Stromal cell of bone marrow (primary cell): ENCODE measurements at regions not wholly inside any gene's neighbourhood (a gene's known extent, or its start where the extent isn't known, plus 50 kb on each side); places are given as distances from the start of the nearest gene placed in this dataset.
"Not testable (repeated sequence)": the region's sequence is repeated elsewhere in the genome, so short reads cannot be mapped to it uniquely, and the experiment has no call there.

ENCODE experiments used
- DNase-seq: peaks from one replicate; pipeline ENCODE4 v3.0.0-alpha.2; 2012; ENCODE audit warnings: low read depth

- peak; percentile 0 for DNase-seq
Observed at GRCh38 chr10:64733980-64734379, 1212.8 kb downstream of the REEP3 start.

DNA sequence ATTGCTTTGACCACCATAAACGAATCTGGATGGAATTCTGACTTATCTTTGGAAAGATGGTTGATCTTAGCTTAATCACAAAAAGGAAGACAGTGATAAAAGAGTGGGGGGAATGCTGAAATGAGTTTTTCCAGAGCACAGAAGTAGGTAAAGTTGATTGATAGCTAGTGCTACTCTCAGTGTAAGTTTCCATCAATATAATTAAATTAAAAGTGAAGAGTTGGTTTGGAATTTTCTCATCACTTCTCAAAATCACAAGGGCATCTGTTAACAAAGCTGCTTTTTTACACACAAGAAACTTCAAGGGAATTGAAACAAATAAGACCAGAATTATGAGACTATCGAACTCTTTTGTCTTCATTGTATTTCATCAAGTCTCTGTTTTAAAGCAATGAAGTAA is 1217.3 kb downstream of the REEP3 start:
- no peak for DNase-seq

DNA sequence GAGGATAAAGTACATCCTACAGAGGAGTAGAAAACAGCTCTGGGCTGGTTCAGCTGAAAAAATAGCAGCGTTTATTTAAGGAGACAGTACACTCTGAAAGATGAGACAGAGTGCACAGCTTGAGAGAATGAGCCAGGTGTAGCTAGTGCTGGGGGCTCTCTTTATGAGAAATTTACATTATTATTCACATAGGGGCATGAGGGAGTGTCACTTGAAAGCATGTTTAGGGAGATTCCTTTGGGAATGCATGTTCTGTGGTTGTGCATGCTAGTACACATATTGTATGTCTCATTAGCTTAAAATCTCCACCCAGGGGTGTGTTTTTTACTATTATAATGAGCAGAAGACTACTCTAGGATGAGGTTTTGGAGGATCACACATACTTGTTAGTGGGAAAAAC is 1224.4 kb downstream of the REEP3 start:
- no peak for DNase-seq

DNA sequence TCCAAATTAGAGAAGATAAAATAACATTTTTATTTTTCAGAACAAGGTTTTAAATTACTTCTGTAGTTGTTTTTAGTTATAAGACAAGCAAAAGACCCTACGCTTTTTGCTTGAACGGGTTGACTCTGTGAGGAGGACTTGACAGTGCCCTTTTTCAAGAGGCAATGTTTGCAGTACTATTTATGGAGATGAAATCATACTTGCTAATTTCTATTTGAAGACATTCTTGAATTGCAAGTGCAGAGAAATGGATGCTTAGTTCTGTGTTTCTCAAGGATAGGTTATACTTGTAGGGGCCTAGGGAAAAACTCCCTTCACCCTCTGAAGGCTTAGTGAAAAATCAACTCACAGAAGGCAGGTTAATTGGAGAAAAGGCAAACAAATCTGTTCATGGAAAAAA is 1229.5 kb downstream of the REEP3 start:
- DNase-seq: no peak

DNA sequence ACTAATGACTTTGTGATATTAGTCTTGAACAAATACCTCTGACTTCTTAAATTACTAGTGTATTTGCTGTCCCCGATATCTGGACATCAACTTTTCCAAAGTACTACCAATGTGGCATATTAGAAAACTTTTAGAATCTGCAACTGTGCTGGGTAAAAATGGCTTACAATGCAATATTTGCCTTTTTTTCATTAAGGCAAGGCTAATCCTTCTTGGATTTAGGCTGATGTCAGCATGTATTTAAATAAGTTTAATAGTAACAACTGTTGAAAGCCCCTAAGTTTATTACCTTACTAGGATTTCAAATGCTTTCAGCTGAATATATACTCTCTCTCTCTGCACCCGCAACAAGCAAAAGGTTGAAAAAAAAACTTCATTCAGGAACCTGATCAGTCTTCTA is 1232.3 kb downstream of the REEP3 start:
- no peak for DNase-seq

GRCh38 chr10:64760371-64760770 is 1239.2 kb downstream of the REEP3 start:
- no peak for DNase-seq

GRCh38 chr10:64762861-64763260 is 1241.7 kb downstream of the REEP3 start:
- no peak for DNase-seq

DNA sequence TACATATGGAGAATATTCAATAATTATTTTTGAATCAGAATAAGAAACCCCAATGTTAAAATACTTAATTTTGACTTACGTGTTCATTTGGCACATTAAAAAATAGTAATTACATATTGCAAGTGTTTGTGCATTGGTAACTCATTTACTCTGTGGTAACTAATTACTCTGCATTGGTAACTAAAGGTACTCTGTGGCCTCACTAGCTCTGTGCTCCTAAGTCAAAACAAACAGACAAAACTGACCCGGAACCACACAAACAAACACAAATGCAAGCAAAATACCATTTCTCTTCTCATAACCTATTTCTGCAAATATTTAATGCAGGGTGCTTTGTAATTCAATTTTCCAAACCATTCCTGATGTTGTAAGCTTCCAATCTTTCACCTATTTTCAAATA is 1244.3 kb downstream of the REEP3 start:
- no peak for DNase-seq

GRCh38 chr10:64771253-64772050 is 1250.3 kb downstream of the REEP3 start:
- DNase-seq: no peak

- no peak for DNase-seq
Observed at GRCh38 chr10:64773357-64773756, 1252.2 kb downstream of the REEP3 start.

GRCh38 chr10:64784451-64784850 is 1263.2 kb downstream of the REEP3 start:
- not testable (repeated sequence) for DNase-seq

DNA sequence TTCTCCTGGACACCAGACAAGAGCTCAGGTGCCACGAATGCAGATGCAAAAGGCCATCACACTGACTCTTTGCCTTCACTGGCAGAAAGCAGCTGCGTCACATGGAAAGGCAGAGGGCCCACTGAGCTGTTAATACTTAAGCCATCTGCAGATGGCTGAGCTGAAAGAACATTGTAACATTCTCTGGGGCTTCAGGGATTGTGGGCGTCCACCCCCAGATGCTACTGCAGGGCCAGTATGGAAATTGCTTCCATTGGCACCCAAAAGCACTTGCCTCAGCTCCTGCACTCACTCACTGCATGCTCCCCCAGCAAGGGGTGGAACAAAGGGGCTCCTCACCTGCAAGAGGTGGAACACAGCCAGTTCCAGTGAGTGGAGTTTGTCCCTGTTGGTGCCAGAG is 1264.6 kb downstream of the REEP3 start:
- no peak for DNase-seq

GRCh38 chr10:64786989-64787388 is 1265.8 kb downstream of the REEP3 start:
- DNase-seq: no peak

DNA sequence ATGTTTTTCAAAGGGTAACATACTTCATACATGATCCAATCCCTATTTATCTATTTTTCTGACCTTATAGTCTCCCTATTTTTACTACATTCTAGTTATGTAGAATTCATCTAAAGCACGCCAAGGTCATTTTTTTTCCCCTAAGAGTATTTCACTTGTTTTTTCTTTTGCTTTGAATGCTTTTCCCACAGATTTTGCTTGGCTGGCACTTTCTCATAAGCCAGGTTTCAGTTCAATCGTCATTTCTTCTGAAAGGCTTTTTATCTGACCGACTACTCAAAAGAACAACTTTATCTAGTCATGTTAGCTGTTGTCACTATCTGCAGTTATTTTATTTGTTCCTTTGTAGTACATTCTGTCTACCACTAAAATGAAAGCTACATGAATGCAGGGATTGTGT is 1274.6 kb downstream of the REEP3 start:
- no peak for DNase-seq

GRCh38 chr10:64798297-64798696 is 1277.1 kb downstream of the REEP3 start:
- no peak for DNase-seq

DNA sequence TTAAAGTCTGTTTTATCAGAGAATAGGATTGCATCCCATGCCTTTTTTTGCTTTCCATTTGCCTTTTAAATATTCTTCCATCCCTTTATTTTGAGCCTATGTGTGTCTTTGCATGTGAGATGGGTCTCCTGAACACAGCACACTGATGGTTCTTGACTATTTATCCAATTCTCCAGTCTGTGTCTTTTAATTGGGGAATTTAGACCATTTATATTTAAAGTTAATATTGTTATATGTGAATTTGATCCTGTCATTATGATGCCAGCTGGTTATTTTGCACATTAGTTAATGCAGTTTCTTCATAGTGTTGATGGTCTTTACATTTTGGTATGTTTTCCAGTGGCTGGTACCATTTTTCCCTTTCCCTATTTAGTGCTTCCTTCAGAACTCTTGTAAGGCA is 1287.0 kb downstream of the REEP3 start:
- DNase-seq: not testable (repeated sequence)

- not testable (repeated sequence) for DNase-seq
Observed at GRCh38 chr10:64810046-64810445, 1288.8 kb downstream of the REEP3 start.

DNA sequence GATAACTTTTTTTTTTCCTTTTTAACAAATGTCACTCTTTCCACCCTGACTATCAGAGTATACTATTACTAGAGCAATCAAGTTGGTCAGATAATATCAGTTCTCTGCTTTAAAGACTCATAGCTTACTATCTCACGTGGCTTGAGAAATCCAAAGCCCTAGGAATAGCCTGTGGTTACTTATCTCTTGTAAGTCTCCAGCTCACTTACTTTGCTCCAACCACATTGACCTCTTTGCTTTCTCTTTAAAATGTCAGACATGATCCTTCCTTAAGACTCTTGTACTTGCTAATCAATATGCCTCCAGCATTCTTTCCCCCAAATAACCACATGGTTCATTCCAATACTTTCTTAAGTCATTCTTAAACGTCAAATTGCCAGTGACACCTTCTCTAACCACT is 1292.2 kb downstream of the REEP3 start:
- no peak for DNase-seq

DNA sequence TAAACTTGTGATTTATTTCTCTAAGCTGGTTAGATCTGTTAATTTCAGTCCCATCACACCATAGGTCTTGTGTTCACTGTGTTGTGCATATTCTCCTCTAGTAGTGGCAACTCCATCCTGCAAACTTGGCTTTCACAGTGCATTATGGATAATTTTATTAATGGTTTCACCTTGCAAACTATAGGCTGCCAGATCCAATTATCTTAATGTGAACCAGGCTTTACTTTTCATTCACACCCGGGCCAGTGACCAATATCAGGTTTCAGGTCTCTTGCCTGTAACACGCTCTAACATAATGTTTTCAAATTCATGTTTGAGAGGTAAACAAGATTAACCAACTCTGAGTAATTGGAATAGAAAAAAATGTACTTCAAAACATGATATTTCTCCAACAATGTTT is 1293.0 kb downstream of the REEP3 start:
- no peak for DNase-seq

DNA sequence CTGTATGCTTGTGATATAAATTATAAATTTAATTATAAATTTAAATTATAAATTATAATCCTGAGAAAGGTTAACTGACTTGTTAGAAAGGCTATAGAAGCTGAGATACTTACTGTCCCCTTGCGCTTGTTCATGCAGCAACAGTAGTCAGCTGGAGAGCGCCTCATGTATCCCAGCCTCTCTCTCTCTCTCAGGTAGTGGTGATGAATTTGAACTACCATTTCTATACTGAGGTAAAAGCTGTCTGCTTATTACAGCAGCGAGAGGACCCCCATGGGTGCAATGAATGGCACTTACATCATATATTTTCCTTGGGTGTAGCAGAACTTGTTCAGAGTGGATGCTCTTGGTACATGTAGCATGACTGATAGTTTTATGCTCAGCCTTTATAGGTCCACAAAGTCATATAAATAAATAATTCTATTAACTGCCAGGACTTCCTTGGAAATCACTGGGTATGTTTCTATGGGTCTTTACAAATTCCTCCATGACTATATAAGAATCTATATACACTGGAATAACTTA is 1308.7 kb downstream of the REEP3 start:
- DNase-seq: no peak

- no peak for DNase-seq
Observed at GRCh38 chr10:64830869-64831268, 1309.7 kb downstream of the REEP3 start.

- DNase-seq: no peak
Observed at GRCh38 chr10:64840341-64840740, 1319.1 kb downstream of the REEP3 start.

- DNase-seq: no peak
Observed at GRCh38 chr10:64846700-64847099, 1325.5 kb downstream of the REEP3 start.

DNA sequence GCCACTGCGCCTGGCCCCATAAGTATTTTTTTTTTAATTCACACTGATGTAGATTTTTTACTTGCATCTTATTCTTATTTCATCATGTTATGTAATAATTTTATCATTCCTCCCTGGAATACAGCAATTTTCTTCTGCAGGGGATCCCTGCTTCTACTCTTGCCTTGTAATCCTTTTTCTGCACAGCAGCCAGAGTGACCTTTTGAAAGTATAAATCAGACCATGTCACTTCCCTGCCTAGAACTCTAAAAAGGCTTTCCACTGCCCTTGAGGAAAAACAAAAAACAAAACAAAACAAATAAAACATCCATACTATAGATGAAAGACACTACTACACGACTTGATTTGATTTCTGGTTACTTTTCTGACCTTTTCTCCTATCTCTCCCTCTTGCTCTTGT is 1334.7 kb downstream of the REEP3 start:
- no peak for DNase-seq
